ENCODE measurements at regions not wholly inside any gene's neighbourhood (a gene's known extent, or its start where the extent isn't known, plus 50 kb on each side); places are given as distances from the start of the nearest gene placed in this dataset.

GRCh38 chr11:104432526-104432925 is 268.6 kb upstream of the PDGFD start:
- DNase-seq (ENCODE audit: low read depth) = no peak

- no peak for DNase-seq (ENCODE audit: low read depth)
Measured at GRCh38 chr11:104422324-104422944, 258.5 kb upstream of the PDGFD start.

GRCh38 chr11:104410336-104410735 is 246.4 kb upstream of the PDGFD start:
- DNase-seq (ENCODE audit: low read depth) = no peak

- no peak for DNase-seq (ENCODE audit: low read depth)
Measured at GRCh38 chr11:104408630-104409029, 244.7 kb upstream of the PDGFD start.

GRCh38 chr11:104405277-104405676 is 241.3 kb upstream of the PDGFD start:
- no peak for DNase-seq (ENCODE audit: low read depth)

GRCh38 chr11:104404231-104405175 is 240.6 kb upstream of the PDGFD start:
- no peak for DNase-seq (ENCODE audit: low read depth)

GRCh38 chr11:104402812-104403521 is 239.0 kb upstream of the PDGFD start:
- DNase-seq (ENCODE audit: low read depth) = no peak

- DNase-seq (ENCODE audit: low read depth) = no peak
Measured at GRCh38 chr11:104394508-104394907, 230.6 kb upstream of the PDGFD start.

GRCh38 chr11:104390651-104391050 is 226.7 kb upstream of the PDGFD start:
- DNase-seq (ENCODE audit: low read depth) = no peak

GRCh38 chr11:104385884-104386283 is 221.9 kb upstream of the PDGFD start:
- DNase-seq (ENCODE audit: low read depth) = no peak

GRCh38 chr11:104380358-104380757 is 216.4 kb upstream of the PDGFD start:
- no peak for DNase-seq (ENCODE audit: low read depth)

- DNase-seq (ENCODE audit: low read depth) = no peak
Measured at GRCh38 chr11:104372111-104372510, 208.2 kb upstream of the PDGFD start.

- DNase-seq (ENCODE audit: low read depth) = no peak
Measured at GRCh38 chr11:104370478-104370877, 206.5 kb upstream of the PDGFD start.

- no peak for DNase-seq (ENCODE audit: low read depth)
Measured at GRCh38 chr11:104369761-104370160, 205.8 kb upstream of the PDGFD start.

- DNase-seq (ENCODE audit: low read depth) = no peak
Measured at GRCh38 chr11:104366321-104366734, 202.4 kb upstream of the PDGFD start.

- DNase-seq (ENCODE audit: low read depth) = no peak
Measured at GRCh38 chr11:104365676-104366075, 201.7 kb upstream of the PDGFD start.

- DNase-seq (ENCODE audit: low read depth) = no peak
Measured at GRCh38 chr11:104361975-104362374, 198.0 kb upstream of the PDGFD start.

- no peak for DNase-seq (ENCODE audit: low read depth)
Measured at GRCh38 chr11:104352036-104352435, 188.1 kb upstream of the PDGFD start.

- no peak for DNase-seq (ENCODE audit: low read depth)
Measured at GRCh38 chr11:104343578-104343977, 179.6 kb upstream of the PDGFD start.

- DNase-seq (ENCODE audit: low read depth) = no peak
Measured at GRCh38 chr11:104340590-104340989, 176.6 kb upstream of the PDGFD start.

GRCh38 chr11:104339380-104339831 is 175.5 kb upstream of the PDGFD start:
- no peak for DNase-seq (ENCODE audit: low read depth)

GRCh38 chr11:104338186-104338585 is 174.2 kb upstream of the PDGFD start:
- no peak for DNase-seq (ENCODE audit: low read depth)

GRCh38 chr11:104337273-104337672 is 173.3 kb upstream of the PDGFD start:
- no peak for DNase-seq (ENCODE audit: low read depth)
